MM.1S (cell line): ENCODE measurements at regions not wholly inside any gene's neighbourhood (a gene's known extent, or its start where the extent isn't known, plus 50 kb on each side); places are given as distances from the start of the nearest gene placed in this dataset.

Source experiments
- DNase-seq: peaks from one replicate; pipeline ENCODE4 v3.0.0-alpha.2; 2015
- H2AFZ ChIP-seq: fragments of 300-600 bp; sonication (generic); 2 replicates; pipeline ENCODE4 v1.6.0; 2016; ENCODE audit warnings: antibody characterized with exemption, low read length
- H3F3A ChIP-seq: fragments of 300-600 bp; sonication (generic); 2 replicates; pipeline ENCODE4 v1.6.1; 2016; ENCODE audit warnings: mild to moderate bottlenecking, antibody characterized with exemption, low read length, moderate library complexity, mixed read lengths; ENCODE audit not compliant: insufficient read depth
- H3K27ac ChIP-seq: fragments of 300-600 bp; sonication (generic); 2 replicates; pipeline ENCODE4 v1.5.1; 2016; ENCODE audit warnings: mild to moderate bottlenecking, low read length
- H3K27me3 ChIP-seq: fragments of 300-600 bp; sonication (generic); replicated peaks from 2 replicates; pipeline ENCODE4 v1.6.0; 2016; ENCODE audit warnings: low read length; ENCODE audit not compliant: insufficient read depth
- H3K36me3 ChIP-seq: fragments of 300-600 bp; sonication (generic); replicated peaks from 2 replicates; pipeline ENCODE4 v1.6.1; 2016; ENCODE audit warnings: mild to moderate bottlenecking, low read length, mixed read lengths; ENCODE audit not compliant: insufficient read depth
- H3K4me1 ChIP-seq: fragments of 300-600 bp; sonication (generic); 2 replicates; pipeline ENCODE4 v1.6.1; 2016; ENCODE audit warnings: low read length, mixed read lengths
- H3K4me2 ChIP-seq: fragments of 300-600 bp; sonication (generic); 2 replicates; pipeline ENCODE4 v1.6.0; 2016; ENCODE audit warnings: low read depth, low read length
- H3K4me3 ChIP-seq: fragments of 300-600 bp; sonication (generic); 2 replicates; pipeline ENCODE4 v1.5.1; 2016; ENCODE audit warnings: low read length, mixed read lengths
- H3K79me2 ChIP-seq: fragments of 300-600 bp; sonication (generic); 2 replicates; pipeline ENCODE4 v1.6.1; 2016; ENCODE audit warnings: mixed run types, low read length, mixed read lengths
- H3K9ac ChIP-seq: fragments of 300-600 bp; sonication (generic); 2 replicates; pipeline ENCODE4 v1.6.1; 2016; ENCODE audit warnings: low read length, mixed read lengths
- H3K9me2 ChIP-seq: fragments of 300-600 bp; sonication (generic); replicated peaks from 2 replicates; pipeline ENCODE4 v1.6.1; 2016; ENCODE audit warnings: mild to moderate bottlenecking, low read length, mixed read lengths; ENCODE audit not compliant: insufficient read depth
- H3K9me3 ChIP-seq: fragments of 300-600 bp; sonication (generic); replicated peaks from 2 replicates; pipeline ENCODE4 v1.6.1; 2016; ENCODE audit warnings: mild to moderate bottlenecking, low read length, mixed read lengths; ENCODE audit not compliant: insufficient read depth
- H4K20me1 ChIP-seq: fragments of 300-600 bp; sonication (generic); 2 replicates; pipeline ENCODE4 v1.6.1; 2016; ENCODE audit warnings: mild to moderate bottlenecking, low read length, moderate library complexity, mixed read lengths; ENCODE audit not compliant: insufficient read depth
- CTCF ChIP-seq: fragments of 300-600 bp; sonication (generic); IDR thresholded peaks from 2 replicates; pipeline ENCODE4 v1.5.1; 2016; ENCODE audit warnings: antibody characterized with exemption, low read length, mixed read lengths
- EZH2 ChIP-seq: fragments of 300-600 bp; sonication (generic); optimal IDR thresholded peaks from 2 replicates; pipeline ENCODE3; 2017; ENCODE audit warnings: low read depth, mild to moderate bottlenecking, antibody characterized with exemption, low read length, mixed read lengths
- EZH2phosphoT487 ChIP-seq: fragments of 300-600 bp; sonication (generic); IDR thresholded peaks from 2 replicates; pipeline ENCODE4 v1.6.1; 2018; ENCODE audit warnings: antibody characterized with exemption, low read length

GRCh38 chr14:49220492-49220891 lies 365.7 kb downstream of the RPS29 start:
- Histone ChIP-seq H3K9me3 (no peaks in the 10 kb centered on the region), H3K27me3 (no peaks in the 10 kb centered on the region), H3K9ac (no peak overlapping the region), H3K4me3 (no peak overlapping the region), H3F3A (no peaks in the 10 kb centered on the region), H3K4me1 (no peaks in the 10 kb centered on the region), H3K79me2 (no peaks in the 10 kb centered on the region), H3K4me2 (no peak overlapping the region), H3K9me2 (no peaks in the 10 kb centered on the region), H3K27ac (no peak overlapping the region), H2AFZ (no peak overlapping the region), H4K20me1 (no peaks in the 10 kb centered on the region), H3K36me3 (no peaks in the 10 kb centered on the region)
- TF ChIP-seq EZH2 (no peak), EZH2phosphoT487 (no peak), CTCF (no peak)
- DNase-seq, result no peak

- DNase-seq, result no peak
Measured at GRCh38 chr14:49218436-49219092, 367.6 kb downstream of the RPS29 start.

GRCh38 chr14:49212721-49213120 lies 373.5 kb downstream of the RPS29 start:
- Histone ChIP-seq H3F3A (no peaks in the 10 kb centered on the region), H3K9me2 (no peaks in the 10 kb centered on the region), H3K9ac (no peak overlapping the region), H3K36me3 (no peaks in the 10 kb centered on the region), H3K27me3 (no peaks in the 10 kb centered on the region), H4K20me1 (no peaks in the 10 kb centered on the region), H3K27ac (no peak overlapping the region), H2AFZ (no peak overlapping the region), H3K4me2 (no peak overlapping the region), H3K79me2 (no peaks in the 10 kb centered on the region), H3K9me3 (no peaks in the 10 kb centered on the region), H3K4me3 (no peak overlapping the region), H3K4me1 (no peaks in the 10 kb centered on the region)
- no peak for DNase-seq
- TF ChIP-seq CTCF, result no peak
- TF ChIP-seq EZH2, result no peak
- no peak for TF ChIP-seq EZH2phosphoT487

More at GRCh38 chr14:49218436-49219092, 367.6 kb downstream of the RPS29 start:
- no peaks in the 10 kb centered on the region for H3K9me2 ChIP-seq
- no peaks in the 10 kb centered on the region for H3K9me3 ChIP-seq
- H3F3A ChIP-seq, result no peaks in the 10 kb centered on the region
- no peaks in the 10 kb centered on the region for H3K36me3 ChIP-seq
- H3K4me1 ChIP-seq, result no peaks in the 10 kb centered on the region
- no peak overlapping the region for H2AFZ ChIP-seq
- no peaks in the 10 kb centered on the region for H3K79me2 ChIP-seq
- H4K20me1 ChIP-seq, result no peaks in the 10 kb centered on the region
- no peak overlapping the region for H3K9ac ChIP-seq
- H3K4me3 ChIP-seq, result no peak overlapping the region
- H3K27ac ChIP-seq, result no peak overlapping the region
- no peak overlapping the region for H3K4me2 ChIP-seq
- TF ChIP-seq EZH2phosphoT487 (no peak), CTCF (no peak), EZH2 (no peak)
- H3K27me3 ChIP-seq, result no peaks in the 10 kb centered on the region
